SU-DHL-6 (cell line): ENCODE measurements at regions not wholly inside any gene's neighbourhood (a gene's known extent, or its start where the extent isn't known, plus 50 kb on each side); places are given as distances from the start of the nearest gene placed in this dataset.

ENCODE experiments used
- H2AFZ ChIP-seq: fragments of 200-600 bp; sonication (generic); 2 replicates; pipeline ENCODE4 v1.6.1; 2014; ENCODE audit warnings: low read depth, mild to moderate bottlenecking, moderate library complexity, mixed read lengths, antibody characterized with exemption, low read length; ENCODE audit not compliant: severe bottlenecking
- H3F3A ChIP-seq: fragments of 200-600 bp; shearing (Covaris generic); 2 replicates; pipeline ENCODE4 v1.6.0; 2016; ENCODE audit warnings: antibody characterized with exemption, mild to moderate bottlenecking; ENCODE audit not compliant: insufficient read depth
- H3K27ac ChIP-seq: fragments of 200-600 bp; sonication (generic); 2 replicates; pipeline ENCODE4 v1.5.1; 2016; ENCODE audit warnings: low read depth, mild to moderate bottlenecking, low read length, moderate library complexity, mixed read lengths
- H3K27me3 ChIP-seq: fragments of 200-600 bp; sonication (generic), shearing (Covaris generic); 2 replicates; pipeline ENCODE4 v1.6.0; 2014; ENCODE audit warnings: mild to moderate bottlenecking, low read length
- H3K36me3 ChIP-seq: fragments of 200-600 bp; sonication (generic); 2 replicates; pipeline ENCODE4 v1.6.1; 2014; ENCODE audit warnings: mild to moderate bottlenecking, low read length, mixed read lengths
- H3K4me2 ChIP-seq: fragments of 300-600, 200-600 bp; shearing (Covaris generic), sonication (generic); 2 replicates; pipeline ENCODE4 v1.6.0; 2014; ENCODE audit warnings: low read length, low read depth, mild to moderate bottlenecking; ENCODE audit not compliant: poor library complexity, severe bottlenecking
- H3K4me3 ChIP-seq: fragments of 200-600 bp; sonication (generic); 2 replicates; pipeline ENCODE4 v1.5.1; 2014; ENCODE audit warnings: antibody characterized with exemption, low read length, mild to moderate bottlenecking, mixed read lengths; ENCODE audit not compliant: insufficient read depth, poor library complexity, severe bottlenecking
- H3K79me2 ChIP-seq: fragments of 200-600 bp; sonication (generic); 2 replicates; pipeline ENCODE4 v1.6.1; 2014; ENCODE audit warnings: mild to moderate bottlenecking, low read length, moderate library complexity; ENCODE audit not compliant: insufficient read depth
- H3K9ac ChIP-seq: fragments of 200-600 bp; sonication (generic); 2 replicates; pipeline ENCODE4 v1.7.0; 2014; ENCODE audit warnings: mild to moderate bottlenecking, low read length
- H3K9me2 ChIP-seq: fragments of 200-600 bp; sonication (generic); replicated peaks from 2 replicates; pipeline ENCODE4 v1.6.1; 2014; ENCODE audit warnings: low read length; ENCODE audit not compliant: insufficient read depth
- H3K9me3 ChIP-seq: fragments of 200-600 bp; sonication (generic); 2 replicates; pipeline ENCODE4 v1.6.1; 2014; ENCODE audit warnings: low read length, mixed read lengths; ENCODE audit not compliant: insufficient read depth
- H4K20me1 ChIP-seq: fragments of 200-600 bp; sonication (generic); 2 replicates; pipeline ENCODE4 v1.6.1; 2014; ENCODE audit warnings: low read depth, mild to moderate bottlenecking, antibody characterized with exemption, low read length, moderate library complexity, mixed read lengths
- EZH2phosphoT487 ChIP-seq: fragments of 200-600 bp; sonication (generic), shearing (Covaris generic); conservative IDR thresholded peaks from 2 replicates; pipeline ENCODE4 v1.6.1; 2018; ENCODE audit warnings: mild to moderate bottlenecking, antibody characterized with exemption, low read length, moderate library complexity, mixed read lengths
- TF ChIP-seq, protein P1 (sequence below): fragments of 200-600 bp; sonication (generic); IDR thresholded peaks from one replicate; pipeline ENCODE4 v1.5.1; 2017; ENCODE audit warnings: antibody characterized with exemption, mild to moderate bottlenecking, low read length, moderate library complexity; ENCODE audit not compliant: insufficient read depth, poor library complexity, severe bottlenecking

DNA sequence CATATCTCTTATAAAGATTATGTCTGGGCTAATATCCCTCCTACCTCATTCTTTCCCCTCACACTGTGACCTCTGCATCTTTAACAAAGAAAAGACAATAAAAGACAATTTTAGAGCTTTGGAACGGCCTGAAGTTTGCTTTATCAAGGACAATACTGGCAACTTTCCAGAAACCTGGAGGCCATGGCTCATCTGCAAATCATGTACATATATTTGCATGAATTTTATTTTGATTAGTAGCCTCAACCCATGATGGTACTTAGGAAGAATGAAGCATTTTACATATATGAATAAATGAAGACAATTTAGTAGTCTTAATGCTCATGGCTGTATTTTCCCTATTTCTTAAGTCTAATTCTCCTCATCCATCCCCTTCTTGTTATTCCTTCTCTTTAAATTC lies 612.2 kb upstream of the CXADR start:
- Histone ChIP-seq H3K4me3 (no peak overlapping the region), H4K20me1 (no peaks in the 10 kb centered on the region), H3K79me2 (no peaks in the 10 kb centered on the region), H3K27me3 (no peaks in the 10 kb centered on the region), H3F3A (no peaks in the 10 kb centered on the region), H3K9ac (no peak overlapping the region), H3K9me3 (no peaks in the 10 kb centered on the region), H3K27ac (no peak overlapping the region), H3K9me2 (no peaks in the 10 kb centered on the region), H2AFZ (no peak overlapping the region), H3K36me3 (no peaks in the 10 kb centered on the region), H3K4me2 (no peak overlapping the region)
- TF ChIP-seq, protein P1, sequence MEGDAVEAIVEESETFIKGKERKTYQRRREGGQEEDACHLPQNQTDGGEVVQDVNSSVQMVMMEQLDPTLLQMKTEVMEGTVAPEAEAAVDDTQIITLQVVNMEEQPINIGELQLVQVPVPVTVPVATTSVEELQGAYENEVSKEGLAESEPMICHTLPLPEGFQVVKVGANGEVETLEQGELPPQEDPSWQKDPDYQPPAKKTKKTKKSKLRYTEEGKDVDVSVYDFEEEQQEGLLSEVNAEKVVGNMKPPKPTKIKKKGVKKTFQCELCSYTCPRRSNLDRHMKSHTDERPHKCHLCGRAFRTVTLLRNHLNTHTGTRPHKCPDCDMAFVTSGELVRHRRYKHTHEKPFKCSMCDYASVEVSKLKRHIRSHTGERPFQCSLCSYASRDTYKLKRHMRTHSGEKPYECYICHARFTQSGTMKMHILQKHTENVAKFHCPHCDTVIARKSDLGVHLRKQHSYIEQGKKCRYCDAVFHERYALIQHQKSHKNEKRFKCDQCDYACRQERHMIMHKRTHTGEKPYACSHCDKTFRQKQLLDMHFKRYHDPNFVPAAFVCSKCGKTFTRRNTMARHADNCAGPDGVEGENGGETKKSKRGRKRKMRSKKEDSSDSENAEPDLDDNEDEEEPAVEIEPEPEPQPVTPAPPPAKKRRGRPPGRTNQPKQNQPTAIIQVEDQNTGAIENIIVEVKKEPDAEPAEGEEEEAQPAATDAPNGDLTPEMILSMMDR = no peak
- no peak for TF ChIP-seq EZH2phosphoT487

DNA sequence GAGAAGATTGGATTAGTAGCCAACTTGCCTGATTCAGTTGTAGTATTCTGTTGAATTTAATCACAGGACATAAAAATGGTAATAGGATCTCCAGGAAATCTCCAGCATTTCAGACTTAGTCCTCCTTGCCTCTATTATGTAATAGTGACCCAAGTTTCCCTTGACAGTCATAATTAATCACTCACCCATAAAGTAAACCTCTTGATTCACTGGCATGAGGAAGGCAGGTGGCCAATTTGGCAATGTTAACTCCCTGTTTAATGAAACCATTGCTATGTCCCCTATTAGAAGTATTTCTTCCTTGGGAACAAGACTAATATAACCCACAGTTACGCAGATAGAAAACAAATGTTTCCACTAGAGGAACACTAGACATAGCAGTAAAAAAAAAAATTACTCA lies 604.8 kb upstream of the CXADR start:
- H3K79me2 ChIP-seq = no peaks in the 10 kb centered on the region
- H3K9ac ChIP-seq = no peak overlapping the region
- no peaks in the 10 kb centered on the region for H3K27me3 ChIP-seq
- H3K9me3 ChIP-seq = no peaks in the 10 kb centered on the region
- no peak overlapping the region for H3K4me3 ChIP-seq
- H3K36me3 ChIP-seq = no peaks in the 10 kb centered on the region
- no peaks in the 10 kb centered on the region for H3F3A ChIP-seq
- no peaks in the 10 kb centered on the region for H3K9me2 ChIP-seq
- TF ChIP-seq, protein P1 = no peak
- no peak for TF ChIP-seq EZH2phosphoT487
- H3K4me2 ChIP-seq = no peak overlapping the region
- no peak overlapping the region for H2AFZ ChIP-seq
- no peak overlapping the region for H3K27ac ChIP-seq
- H4K20me1 ChIP-seq = no peaks in the 10 kb centered on the region

DNA sequence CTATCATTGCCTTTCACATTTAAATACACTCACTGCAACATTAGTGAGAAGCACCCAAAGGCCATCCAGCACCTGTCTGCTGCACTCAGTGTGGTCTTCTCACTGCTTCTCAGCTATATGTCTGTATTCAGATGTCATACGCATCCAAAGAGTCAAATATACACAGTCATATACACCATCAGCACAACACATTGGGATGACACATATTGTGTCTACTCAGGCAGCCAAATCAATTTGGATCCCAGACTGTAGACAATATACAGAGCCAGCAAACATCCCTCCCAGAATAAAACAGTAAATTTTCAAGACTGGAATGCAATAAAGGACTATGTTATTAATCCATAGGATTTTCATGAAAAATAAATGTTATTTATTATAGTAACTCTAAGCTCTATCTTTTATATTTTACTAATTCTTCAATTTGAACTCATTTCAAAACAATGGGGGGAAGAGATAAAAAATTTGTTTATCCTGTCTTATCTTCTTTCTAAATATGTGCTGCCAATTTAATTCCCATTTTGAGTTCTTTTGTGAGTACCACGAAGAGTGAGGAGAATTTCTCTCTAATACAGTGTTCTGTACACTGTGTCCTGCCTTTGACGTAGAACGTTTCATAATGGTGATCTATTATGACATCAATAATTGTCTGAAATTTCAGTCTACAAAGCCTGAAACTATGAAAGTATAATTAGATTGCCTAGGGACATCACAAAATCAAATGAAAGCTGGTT lies 602.2 kb upstream of the CXADR start:
- TF ChIP-seq EZH2phosphoT487 = no peak
- TF ChIP-seq, protein P1 = no peak
- no peak overlapping the region for H3K4me3 ChIP-seq

More for the DNA sequence above, 602.2 kb upstream of the CXADR start:
- no peak overlapping the region for H3K9ac ChIP-seq
- H3K27me3 ChIP-seq = no peaks in the 10 kb centered on the region
- no peaks in the 10 kb centered on the region for H4K20me1 ChIP-seq
- no peaks in the 10 kb centered on the region for H3F3A ChIP-seq
- no peaks in the 10 kb centered on the region for H3K9me3 ChIP-seq
- H3K4me2 ChIP-seq = no peak overlapping the region
- no peaks in the 10 kb centered on the region for H3K36me3 ChIP-seq
- H3K79me2 ChIP-seq = no peaks in the 10 kb centered on the region
- no peak overlapping the region for H2AFZ ChIP-seq
- H3K9me2 ChIP-seq = no peaks in the 10 kb centered on the region
- no peak overlapping the region for H3K27ac ChIP-seq
